ENCODE measurements at regions not wholly inside any gene's neighbourhood (a gene's known extent, or its start where the extent isn't known, plus 50 kb on each side); places are given as distances from the start of the nearest gene placed in this dataset.

DNA sequence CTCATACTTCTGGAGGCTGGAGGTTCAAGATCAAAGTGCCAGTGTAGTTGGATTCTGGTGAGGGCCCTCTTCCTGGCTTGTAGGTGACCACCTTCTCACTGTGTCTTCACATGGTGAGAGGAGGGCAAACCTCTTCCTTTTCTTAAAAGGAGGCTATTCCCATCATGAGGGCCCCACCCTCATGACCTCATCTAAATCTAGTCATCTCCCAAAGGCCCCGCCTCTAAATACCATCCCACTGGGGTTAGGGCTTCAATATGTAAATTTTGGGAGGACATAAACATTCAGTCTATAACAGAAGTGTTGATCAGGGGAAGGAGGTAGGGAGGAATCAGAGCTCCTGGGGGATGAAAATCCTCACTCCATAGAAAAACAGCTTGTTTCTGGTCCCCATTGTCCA, 60.8 kb upstream of the DIPK2B start:
- TF ChIP-seq, protein P1, sequence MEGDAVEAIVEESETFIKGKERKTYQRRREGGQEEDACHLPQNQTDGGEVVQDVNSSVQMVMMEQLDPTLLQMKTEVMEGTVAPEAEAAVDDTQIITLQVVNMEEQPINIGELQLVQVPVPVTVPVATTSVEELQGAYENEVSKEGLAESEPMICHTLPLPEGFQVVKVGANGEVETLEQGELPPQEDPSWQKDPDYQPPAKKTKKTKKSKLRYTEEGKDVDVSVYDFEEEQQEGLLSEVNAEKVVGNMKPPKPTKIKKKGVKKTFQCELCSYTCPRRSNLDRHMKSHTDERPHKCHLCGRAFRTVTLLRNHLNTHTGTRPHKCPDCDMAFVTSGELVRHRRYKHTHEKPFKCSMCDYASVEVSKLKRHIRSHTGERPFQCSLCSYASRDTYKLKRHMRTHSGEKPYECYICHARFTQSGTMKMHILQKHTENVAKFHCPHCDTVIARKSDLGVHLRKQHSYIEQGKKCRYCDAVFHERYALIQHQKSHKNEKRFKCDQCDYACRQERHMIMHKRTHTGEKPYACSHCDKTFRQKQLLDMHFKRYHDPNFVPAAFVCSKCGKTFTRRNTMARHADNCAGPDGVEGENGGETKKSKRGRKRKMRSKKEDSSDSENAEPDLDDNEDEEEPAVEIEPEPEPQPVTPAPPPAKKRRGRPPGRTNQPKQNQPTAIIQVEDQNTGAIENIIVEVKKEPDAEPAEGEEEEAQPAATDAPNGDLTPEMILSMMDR (IDR thresholded peaks at IDR 0.05; ENCODE audit: low read depth, low read length): no peak
- no peak for TF ChIP-seq MYC (IDR thresholded peaks at IDR 0.05; ENCODE audit: low read depth, low read length)

Data from NB4 (cell line).